ENCODE measurements at regions not wholly inside any gene's neighbourhood (a gene's known extent, or its start where the extent isn't known, plus 50 kb on each side); places are given as distances from the start of the nearest gene placed in this dataset.

- no peak for TF ChIP-seq POLR2A (IDR thresholded peaks at IDR 0.05)
- no peak for TF ChIP-seq CTCF (IDR thresholded peaks at IDR 0.05)
Measured at GRCh38 chr6:164154588-164154987, 740.1 kb downstream of the QKI start.
